HG03469 (cell line): ENCODE measurements at regions not wholly inside any gene's neighbourhood (a gene's known extent, or its start where the extent isn't known, plus 50 kb on each side); places are given as distances from the start of the nearest gene placed in this dataset.
"Not testable (repeated sequence)": the region's sequence is repeated elsewhere in the genome, so short reads cannot be mapped to it uniquely, and the experiment has no call there.

Experiments
- ATAC-seq: cut with Tn5 transposase; IDR thresholded peaks from one replicate; pipeline ENCODE4 v1.9.1; 2021; ENCODE audit warnings: mild to moderate bottlenecking, moderate library complexity, moderate number of reproducible peaks; ENCODE audit not compliant: unreplicated experiment

- ATAC-seq: no peak
These were observed 96.5 kb downstream of the PPIAL4G start for GRCh38 chr1:148386617-148387016.

GRCh38 chr1:148386031-148386398, 97.1 kb downstream of the PPIAL4G start:
- not testable (repeated sequence) for ATAC-seq

- ATAC-seq: no peak
These were observed 97.6 kb downstream of the PPIAL4G start for GRCh38 chr1:148385371-148386030.

GRCh38 chr1:148383966-148384365, 99.1 kb downstream of the PPIAL4G start:
- ATAC-seq: no peak

GRCh38 chr1:148379697-148380096, 103.4 kb downstream of the PPIAL4G start:
- no peak for ATAC-seq

GRCh38 chr1:148379170-148379500, 104.0 kb downstream of the PPIAL4G start:
- no peak for ATAC-seq

GRCh38 chr1:148377992-148378391, 105.1 kb downstream of the PPIAL4G start:
- not testable (repeated sequence) for ATAC-seq

- ATAC-seq: not testable (repeated sequence)
These were observed 106.1 kb downstream of the PPIAL4G start for GRCh38 chr1:148377045-148377444.

- ATAC-seq: no peak
These were observed 109.0 kb downstream of the PPIAL4G start for GRCh38 chr1:148374101-148374500.

- no peak for ATAC-seq
These were observed 109.7 kb downstream of the PPIAL4G start for GRCh38 chr1:148373192-148373925.

- ATAC-seq: no peak
These were observed 110.4 kb downstream of the PPIAL4G start for GRCh38 chr1:148372731-148373130.

GRCh38 chr1:148372051-148372726, 110.9 kb downstream of the PPIAL4G start:
- ATAC-seq: not testable (repeated sequence)

- ATAC-seq: not testable (repeated sequence)
These were observed 111.5 kb downstream of the PPIAL4G start for GRCh38 chr1:148371551-148371994.

- ATAC-seq: not testable (repeated sequence)
These were observed 112.4 kb downstream of the PPIAL4G start for GRCh38 chr1:148370661-148371060.

GRCh38 chr1:148367596-148367995, 115.5 kb downstream of the PPIAL4G start:
- no peak for ATAC-seq

- ATAC-seq: not testable (repeated sequence)
These were observed 116.9 kb downstream of the PPIAL4G start for GRCh38 chr1:148366136-148366753.

- not testable (repeated sequence) for ATAC-seq
These were observed 118.0 kb downstream of the PPIAL4G start for GRCh38 chr1:148365151-148365550.

- ATAC-seq: not testable (repeated sequence)
These were observed 119.1 kb downstream of the PPIAL4G start for GRCh38 chr1:148363979-148364378.

GRCh38 chr1:148363439-148363810, 119.7 kb downstream of the PPIAL4G start:
- ATAC-seq: no peak

- no peak for ATAC-seq
These were observed 120.3 kb downstream of the PPIAL4G start for GRCh38 chr1:148362626-148363438.

- no peak for ATAC-seq
These were observed 120.9 kb downstream of the PPIAL4G start for GRCh38 chr1:148362216-148362611.
